Peyer's patch (tissue), 4 donors: ENCODE measurements at regions not wholly inside any gene's neighbourhood (a gene's known extent, or its start where the extent isn't known, plus 50 kb on each side); places are given as distances from the start of the nearest gene placed in this dataset.
A peak's percentile ranks its signal among the peaks of the same experiment; 100 is the strongest.

ENCODE experiments used
- DNase-seq, 3 donors: peaks; one replicate each; pipeline ENCODE4 v3.0.0-alpha.2; 2017 to 2019
- H3K27ac ChIP-seq, 4 donors: fragments of 200-600 bp; sonication (generic); one replicate each; pipeline ENCODE4 v1.5.1; 2016 to 2019
- H3K27me3 ChIP-seq, 2 donors: fragments of 200-600 bp; sonication (generic); one replicate each; pipeline ENCODE4 v1.5.1; 2019
- H3K36me3 ChIP-seq, 3 donors: fragments of 200-600 bp; sonication (generic); one replicate each; pipeline ENCODE4 v1.5.1; 2016 to 2019
- H3K4me1 ChIP-seq, 4 donors: fragments of 200-600 bp; sonication (generic); one replicate each; pipeline ENCODE4 v1.5.1; 2016 to 2019
- H3K4me3 ChIP-seq, 4 donors: fragments of 200-600 bp; sonication (generic); 1 replicate in 3 of 4; 2 replicates in 1 of 4; pipeline ENCODE4 v1.5.1; 2016 to 2019; ENCODE audit warnings: mild to moderate bottlenecking in 1 of 4
- H3K9me3 ChIP-seq, 4 donors: fragments of 200-600 bp; sonication (generic); one replicate each; pipeline ENCODE4 v1.5.1; 2016 to 2019; ENCODE audit warnings: mild to moderate bottlenecking in 1 of 4
- CTCF ChIP-seq, 6 experiments: fragments of 450-650 bp in 4 of 6; fragments of 200-600 bp in 2 of 6; sonication (generic) in 1 of 6; IDR thresholded peaks; one replicate each; pipeline ENCODE4 v1.5.1; 2017 to 2019; ENCODE audit warnings: antibody characterized with exemption in 6 of 6, mild to moderate bottlenecking in 3 of 6, moderate library complexity in 1 of 6
- POLR2A ChIP-seq, 2 donors: fragments of 450-650 bp; IDR thresholded peaks; one replicate each; pipeline ENCODE4 v1.5.1; 2017; ENCODE audit warnings: antibody characterized with exemption in 2 of 2, mild to moderate bottlenecking in 2 of 2, moderate library complexity in 2 of 2

DNA sequence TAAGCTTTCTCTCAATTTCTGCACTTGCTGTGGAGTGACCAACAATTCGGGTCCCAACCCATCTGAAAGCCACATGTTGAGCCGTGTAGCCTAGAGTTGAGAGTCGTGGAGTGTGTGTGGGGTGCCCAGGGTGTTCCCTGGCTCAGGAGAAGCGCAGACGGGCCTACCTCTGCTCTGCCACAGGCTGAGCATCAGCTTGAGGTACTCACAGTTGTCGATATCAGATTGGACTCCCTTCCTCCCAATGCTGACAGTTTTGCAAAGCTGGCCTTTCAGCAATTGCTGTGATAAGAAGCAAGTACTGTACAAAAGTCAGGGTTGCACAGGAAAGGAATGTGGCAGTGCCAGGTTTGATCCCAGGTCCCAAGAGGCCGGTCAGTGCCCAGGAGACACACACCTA is 133.4 kb upstream of the SPACA7 start:
- Histone ChIP-seq H3K27me3 (no peaks in the 10 kb centered on the region), H3K4me3 (no peak overlapping the region), H3K36me3 (no peaks in the 10 kb centered on the region), H3K4me1 (no peaks in the 10 kb centered on the region), H3K27ac (no peak overlapping the region), H3K9me3 (no peaks in the 10 kb centered on the region)
- no peak for DNase-seq
- no peak for TF ChIP-seq CTCF (IDR thresholded peaks at IDR 0.05)
- no peak for TF ChIP-seq POLR2A (IDR thresholded peaks at IDR 0.05)

GRCh38 chr13:112244061-112244460 is 132.1 kb upstream of the SPACA7 start:
- no peak for DNase-seq
- Histone ChIP-seq H3K4me3 (no peak overlapping the region), H3K27ac (no peak overlapping the region), H3K9me3 (no peaks in the 10 kb centered on the region), H3K27me3 (no peaks in the 10 kb centered on the region), H3K4me1 (no peaks in the 10 kb centered on the region), H3K36me3 (no peaks in the 10 kb centered on the region)
- no peak for TF ChIP-seq POLR2A (IDR thresholded peaks at IDR 0.05)
- no peak for TF ChIP-seq CTCF (IDR thresholded peaks at IDR 0.05)

- peak in 1 of 3 donors; percentile 13 for DNase-seq
These were observed 131.5 kb upstream of the SPACA7 start for GRCh38 chr13:112244495-112245177.

DNA sequence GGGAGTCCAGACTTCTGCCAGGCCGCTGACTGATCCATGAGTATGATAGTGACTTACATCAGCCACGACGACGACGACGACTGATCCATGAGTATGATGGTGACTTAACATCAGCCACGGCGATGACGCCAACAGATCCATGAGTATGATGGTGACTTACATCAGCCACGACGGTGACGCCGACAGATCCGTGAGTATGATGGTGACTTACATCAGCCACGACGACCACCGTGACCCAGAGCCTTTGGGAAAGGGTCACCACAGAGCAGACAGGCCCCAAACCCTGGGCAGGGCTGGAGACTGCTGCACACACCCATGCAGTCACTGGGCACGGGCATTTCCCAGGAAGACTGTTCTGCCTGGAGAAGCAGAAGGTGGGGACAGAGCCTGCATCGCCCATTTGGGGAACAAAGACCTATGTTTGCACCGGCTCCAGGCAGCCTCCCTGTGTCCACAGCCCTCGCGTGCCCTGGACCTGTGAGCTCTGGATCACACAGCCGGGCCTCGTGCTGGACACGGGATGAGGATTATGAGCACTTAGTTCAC is 130.9 kb upstream of the SPACA7 start:
- Histone ChIP-seq H3K27me3 (no peaks in the 10 kb centered on the region), H3K4me3 (no peak overlapping the region), H3K27ac (no peak overlapping the region), H3K36me3 (no peaks in the 10 kb centered on the region), H3K9me3 (no peaks in the 10 kb centered on the region), H3K4me1 (no peaks in the 10 kb centered on the region)
- no peak for DNase-seq
- TF ChIP-seq POLR2A (IDR thresholded peaks at IDR 0.05): no peak
- TF ChIP-seq CTCF (IDR thresholded peaks at IDR 0.05): no peak

More at GRCh38 chr13:112244495-112245177, 131.5 kb upstream of the SPACA7 start:
- H3K27me3 ChIP-seq: no peaks in the 10 kb centered on the region
- no peak overlapping the region for H3K27ac ChIP-seq
- TF ChIP-seq POLR2A (IDR thresholded peaks at IDR 0.05) (no peak), CTCF (IDR thresholded peaks at IDR 0.05) (no peak)
- no peaks in the 10 kb centered on the region for H3K9me3 ChIP-seq
- H3K4me3 ChIP-seq: no peak overlapping the region
- no peaks in the 10 kb centered on the region for H3K4me1 ChIP-seq
- no peaks in the 10 kb centered on the region for H3K36me3 ChIP-seq

- Histone ChIP-seq H3K27me3 (no peaks in the 10 kb centered on the region), H3K9me3 (no peaks in the 10 kb centered on the region), H3K4me1 (no peaks in the 10 kb centered on the region), H3K27ac (no peak overlapping the region), H3K36me3 (no peaks in the 10 kb centered on the region), H3K4me3 (no peak overlapping the region)
- DNase-seq: no peak
- TF ChIP-seq POLR2A (IDR thresholded peaks at IDR 0.05): no peak
- TF ChIP-seq CTCF (IDR thresholded peaks at IDR 0.05): no peak
These were observed 130.2 kb upstream of the SPACA7 start for GRCh38 chr13:112245989-112246388.
